Mammary epithelial cell (primary cell): ENCODE measurements at regions not wholly inside any gene's neighbourhood (a gene's known extent, or its start where the extent isn't known, plus 50 kb on each side); places are given as distances from the start of the nearest gene placed in this dataset.

Experiments
- EZH2 ChIP-seq: IDR thresholded peaks from 2 replicates; pipeline ENCODE4 v1.6.1; 2012; ENCODE audit warnings: low read length, inconsistent platforms, borderline replicate concordance
- TF ChIP-seq, protein P1 (sequence below), 2 donors: IDR thresholded peaks in 1 of 2; conservative IDR thresholded peaks in 1 of 2; 2 replicates each; pipeline ENCODE4 v1.5.1; 2011 to 2012; ENCODE audit warnings: inconsistent platforms in 2 of 2, low read length in 2 of 2, mild to moderate bottlenecking in 2 of 2, control low read depth in 1 of 2, low read depth in 1 of 2; ENCODE audit not compliant: insufficient read depth in 1 of 2; ENCODE audit errors: extremely low read depth in 1 of 2

DNA sequence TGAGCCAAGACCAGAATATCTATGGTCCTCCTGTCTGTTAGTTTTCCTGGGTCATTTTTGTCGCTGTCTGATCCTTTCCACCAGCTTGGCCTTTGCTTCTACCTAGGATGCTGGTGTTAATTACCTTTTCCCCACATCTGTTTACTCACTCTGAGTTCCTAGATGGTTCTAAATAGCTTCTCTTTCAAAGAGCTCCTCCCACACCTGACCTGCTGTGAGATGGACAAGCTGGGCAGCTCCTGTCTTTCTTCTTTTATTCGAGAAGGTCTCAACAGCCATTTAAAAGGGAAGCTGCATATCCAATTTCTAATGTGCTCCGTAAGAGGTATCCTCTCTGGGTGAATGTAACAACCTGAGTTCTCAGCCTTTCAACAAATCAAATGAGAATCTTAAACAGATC lies 156.2 kb downstream of the HRH4 start:
- TF ChIP-seq, protein P1, sequence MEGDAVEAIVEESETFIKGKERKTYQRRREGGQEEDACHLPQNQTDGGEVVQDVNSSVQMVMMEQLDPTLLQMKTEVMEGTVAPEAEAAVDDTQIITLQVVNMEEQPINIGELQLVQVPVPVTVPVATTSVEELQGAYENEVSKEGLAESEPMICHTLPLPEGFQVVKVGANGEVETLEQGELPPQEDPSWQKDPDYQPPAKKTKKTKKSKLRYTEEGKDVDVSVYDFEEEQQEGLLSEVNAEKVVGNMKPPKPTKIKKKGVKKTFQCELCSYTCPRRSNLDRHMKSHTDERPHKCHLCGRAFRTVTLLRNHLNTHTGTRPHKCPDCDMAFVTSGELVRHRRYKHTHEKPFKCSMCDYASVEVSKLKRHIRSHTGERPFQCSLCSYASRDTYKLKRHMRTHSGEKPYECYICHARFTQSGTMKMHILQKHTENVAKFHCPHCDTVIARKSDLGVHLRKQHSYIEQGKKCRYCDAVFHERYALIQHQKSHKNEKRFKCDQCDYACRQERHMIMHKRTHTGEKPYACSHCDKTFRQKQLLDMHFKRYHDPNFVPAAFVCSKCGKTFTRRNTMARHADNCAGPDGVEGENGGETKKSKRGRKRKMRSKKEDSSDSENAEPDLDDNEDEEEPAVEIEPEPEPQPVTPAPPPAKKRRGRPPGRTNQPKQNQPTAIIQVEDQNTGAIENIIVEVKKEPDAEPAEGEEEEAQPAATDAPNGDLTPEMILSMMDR (conservative IDR thresholded peaks at IDR 0.05 in 1 of 2, IDR thresholded peaks at IDR 0.05 in 1 of 2; ENCODE audit: extremely low read depth in 1 of 2, insufficient read depth in 1 of 2, low read depth in 1 of 2, low read length in 2 of 2): no peak
- no peak for TF ChIP-seq EZH2
